ENCODE measurements at regions not wholly inside any gene's neighbourhood (a gene's known extent, or its start where the extent isn't known, plus 50 kb on each side); places are given as distances from the start of the nearest gene placed in this dataset.

DNA sequence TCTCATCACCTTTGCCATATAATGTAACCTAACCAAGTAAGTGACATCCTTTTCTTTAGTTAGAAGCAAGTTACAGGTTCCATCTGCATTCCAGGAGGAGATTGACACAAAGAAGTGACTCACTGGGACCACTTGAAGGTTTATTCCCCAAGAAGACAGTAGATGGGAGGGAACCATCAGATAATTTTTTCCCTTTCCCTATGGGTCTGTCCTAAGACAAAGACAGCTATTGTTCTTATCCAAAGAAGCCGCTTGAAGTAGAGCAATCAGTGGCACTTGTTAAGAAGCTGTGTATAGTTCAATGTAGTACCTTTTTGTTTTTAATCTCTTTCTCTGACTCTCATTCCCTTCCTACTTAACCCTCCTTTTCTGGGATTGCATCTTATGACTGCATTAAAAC is 139.9 kb upstream of the B3GALT2 start:
- no peaks in the 10 kb centered on the region for H3K36me3 ChIP-seq (ENCODE audit: control insufficient read depth, insufficient read depth, low read length)
- WGBS (ENCODE audit: insufficient coverage) = no CpG with 5 or more reads among the region's 1 CpG
- no peaks in the 10 kb centered on the region for H3K27me3 ChIP-seq (ENCODE audit: control insufficient read depth, insufficient read depth, low read length)
- Mint-ChIP-seq H3K36me3 (no peaks in the 10 kb centered on the region), H3K27ac (no peak overlapping the region), H3K9me3 (peaks cover 2 to 11% of the 10 kb centered on the region in 2 donors), H3K4me3 (no peak overlapping the region), H3K4me1 (no peaks in the 10 kb centered on the region), H3K27me3 (ENCODE audit: low read depth in 2 of 2) (no peaks in the 10 kb centered on the region)
- no peaks in the 10 kb centered on the region for H3K4me1 ChIP-seq (ENCODE audit: control insufficient read depth, insufficient read depth, low read length)
- H3K4me3 ChIP-seq (ENCODE audit: low read length) = no peak overlapping the region
- no peak overlapping the region for H3K27ac ChIP-seq (ENCODE audit: low read length)
- intact Hi-C loops (cut with micrococcal nuclease) = no loop called here
- TF ChIP-seq, protein P1, sequence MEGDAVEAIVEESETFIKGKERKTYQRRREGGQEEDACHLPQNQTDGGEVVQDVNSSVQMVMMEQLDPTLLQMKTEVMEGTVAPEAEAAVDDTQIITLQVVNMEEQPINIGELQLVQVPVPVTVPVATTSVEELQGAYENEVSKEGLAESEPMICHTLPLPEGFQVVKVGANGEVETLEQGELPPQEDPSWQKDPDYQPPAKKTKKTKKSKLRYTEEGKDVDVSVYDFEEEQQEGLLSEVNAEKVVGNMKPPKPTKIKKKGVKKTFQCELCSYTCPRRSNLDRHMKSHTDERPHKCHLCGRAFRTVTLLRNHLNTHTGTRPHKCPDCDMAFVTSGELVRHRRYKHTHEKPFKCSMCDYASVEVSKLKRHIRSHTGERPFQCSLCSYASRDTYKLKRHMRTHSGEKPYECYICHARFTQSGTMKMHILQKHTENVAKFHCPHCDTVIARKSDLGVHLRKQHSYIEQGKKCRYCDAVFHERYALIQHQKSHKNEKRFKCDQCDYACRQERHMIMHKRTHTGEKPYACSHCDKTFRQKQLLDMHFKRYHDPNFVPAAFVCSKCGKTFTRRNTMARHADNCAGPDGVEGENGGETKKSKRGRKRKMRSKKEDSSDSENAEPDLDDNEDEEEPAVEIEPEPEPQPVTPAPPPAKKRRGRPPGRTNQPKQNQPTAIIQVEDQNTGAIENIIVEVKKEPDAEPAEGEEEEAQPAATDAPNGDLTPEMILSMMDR (IDR thresholded peaks at IDR 0.05) = no peak
- no peak for DNase-seq
- peaks cover 5% of the 10 kb centered on the region for H3K9me3 ChIP-seq (ENCODE audit: control insufficient read depth, insufficient read depth, low read length)
- no peak for ATAC-seq

DNA sequence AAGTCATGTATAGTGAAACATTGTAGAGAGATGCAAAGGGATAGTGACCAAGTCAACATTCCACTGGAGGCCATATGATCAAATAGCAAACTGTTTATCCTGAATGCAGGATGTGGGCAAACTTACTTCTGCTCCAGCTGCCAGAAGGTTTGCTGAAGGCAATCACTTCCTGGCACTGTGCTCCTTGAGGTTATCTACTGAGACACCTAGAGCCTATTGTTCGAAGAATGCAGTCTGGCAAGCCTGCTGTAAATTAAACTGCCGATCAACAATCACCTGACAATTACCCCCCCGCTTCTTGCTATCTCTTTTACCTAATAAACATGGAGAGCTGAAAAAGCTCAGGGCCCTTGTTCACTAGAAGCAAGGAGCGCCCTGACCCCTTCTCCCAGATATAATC is 139.4 kb upstream of the B3GALT2 start:
- Mint-ChIP-seq H3K4me3 (no peak overlapping the region), H3K27me3 (ENCODE audit: low read depth in 2 of 2) (no peaks in the 10 kb centered on the region), H3K9me3 (peaks cover 3 to 9% of the 10 kb centered on the region in 2 donors), H3K36me3 (no peaks in the 10 kb centered on the region), H3K27ac (no peak overlapping the region), H3K4me1 (no peaks in the 10 kb centered on the region)
- WGBS (ENCODE audit: insufficient coverage) = 96% methylated on average over 4 of the region's 4 CpGs
- Histone ChIP-seq H3K4me1 (ENCODE audit: control insufficient read depth, insufficient read depth, low read length) (no peaks in the 10 kb centered on the region), H3K9me3 (ENCODE audit: control insufficient read depth, insufficient read depth, low read length) (peaks cover 2% of the 10 kb centered on the region), H3K36me3 (ENCODE audit: control insufficient read depth, insufficient read depth, low read length) (no peaks in the 10 kb centered on the region), H3K27me3 (ENCODE audit: control insufficient read depth, insufficient read depth, low read length) (no peaks in the 10 kb centered on the region), H3K27ac (ENCODE audit: low read length) (no peak overlapping the region), H3K4me3 (ENCODE audit: low read length) (no peak overlapping the region)
- TF ChIP-seq, protein P1 (IDR thresholded peaks at IDR 0.05) = no peak
- ATAC-seq (no peak), DNase-seq (no peak)
- intact Hi-C loops (cut with micrococcal nuclease) = no loop called here

DNA sequence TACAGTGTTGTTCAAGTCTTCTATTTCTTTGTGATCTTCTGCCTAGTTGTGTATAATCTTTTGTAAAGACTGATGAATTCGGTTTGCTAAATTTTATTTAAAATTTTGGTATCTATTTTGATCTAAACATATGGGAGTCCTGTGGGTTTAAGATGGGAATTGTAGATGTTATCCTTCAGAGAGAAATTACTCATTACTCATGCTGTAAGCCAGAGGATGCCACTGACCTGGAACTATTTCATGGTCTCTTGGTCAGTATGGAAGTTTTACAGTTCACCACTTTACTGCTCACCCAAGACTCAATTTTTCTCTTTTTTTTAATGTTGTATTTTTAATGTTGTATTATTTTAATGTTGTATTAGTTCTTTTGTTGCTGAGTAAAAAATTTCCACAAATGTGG is 138.6 kb upstream of the B3GALT2 start:
- Histone ChIP-seq H3K36me3 (ENCODE audit: control insufficient read depth, insufficient read depth, low read length) (no peaks in the 10 kb centered on the region), H3K4me3 (ENCODE audit: low read length) (no peak overlapping the region), H3K27ac (ENCODE audit: low read length) (no peak overlapping the region), H3K4me1 (ENCODE audit: control insufficient read depth, insufficient read depth, low read length) (no peaks in the 10 kb centered on the region), H3K9me3 (ENCODE audit: control insufficient read depth, insufficient read depth, low read length) (peaks cover 2% of the 10 kb centered on the region), H3K27me3 (ENCODE audit: control insufficient read depth, insufficient read depth, low read length) (no peaks in the 10 kb centered on the region)
- H3K36me3 Mint-ChIP-seq = no peaks in the 10 kb centered on the region
- H3K27me3 Mint-ChIP-seq (ENCODE audit: low read depth in 2 of 2) = no peaks in the 10 kb centered on the region
- intact Hi-C loops (cut with micrococcal nuclease) = no loop called here
- H3K27ac Mint-ChIP-seq = no peak overlapping the region
- DNase-seq (no peak), ATAC-seq (no peak)
- no peak overlapping the region for H3K4me3 Mint-ChIP-seq
- WGBS (ENCODE audit: insufficient coverage) = no CpG with 5 or more reads among the region's 1 CpG
- no peaks in the 10 kb centered on the region for H3K4me1 Mint-ChIP-seq
- H3K9me3 Mint-ChIP-seq = peaks cover 5 to 6% of the 10 kb centered on the region in 2 donors
- TF ChIP-seq, protein P1 (IDR thresholded peaks at IDR 0.05) = no peak

DNA sequence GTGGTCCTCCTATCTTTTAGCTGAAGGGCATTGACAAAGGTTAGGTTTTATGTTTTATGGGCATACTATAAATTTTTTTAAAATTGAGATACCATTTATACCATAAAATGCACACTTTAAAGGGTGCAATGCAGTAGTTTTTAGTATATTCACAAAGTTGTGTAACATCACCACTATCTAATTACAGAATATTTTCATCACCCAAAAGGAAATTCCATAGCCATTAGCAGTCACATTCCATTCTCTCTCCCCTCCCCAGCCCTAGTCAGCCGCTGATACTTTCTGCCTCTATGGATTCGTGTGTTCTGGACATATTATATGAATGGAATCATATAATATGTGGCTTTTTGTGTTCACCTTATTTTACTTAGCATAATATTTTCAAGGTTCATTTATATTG is 135.8 kb upstream of the B3GALT2 start:
- DNase-seq = no peak
- no peak for ATAC-seq
- Histone ChIP-seq H3K9me3 (ENCODE audit: control insufficient read depth, insufficient read depth, low read length) (no peaks in the 10 kb centered on the region), H3K36me3 (ENCODE audit: control insufficient read depth, insufficient read depth, low read length) (no peaks in the 10 kb centered on the region), H3K4me1 (ENCODE audit: control insufficient read depth, insufficient read depth, low read length) (no peaks in the 10 kb centered on the region), H3K4me3 (ENCODE audit: low read length) (no peak overlapping the region), H3K27me3 (ENCODE audit: control insufficient read depth, insufficient read depth, low read length) (no peaks in the 10 kb centered on the region), H3K27ac (ENCODE audit: low read length) (no peak overlapping the region)
- WGBS (ENCODE audit: insufficient coverage) = no CpG with 5 or more reads among the region's 2 CpGs
- no peaks in the 10 kb centered on the region for H3K27me3 Mint-ChIP-seq (ENCODE audit: low read depth in 2 of 2)
- no peaks in the 10 kb centered on the region for H3K36me3 Mint-ChIP-seq
- no peak overlapping the region for H3K27ac Mint-ChIP-seq
- peaks cover 0 to 6% of the 10 kb centered on the region in 2 donors for H3K9me3 Mint-ChIP-seq
- no peak overlapping the region for H3K4me3 Mint-ChIP-seq
- intact Hi-C loops (cut with micrococcal nuclease) = no loop called here
- TF ChIP-seq, protein P1 (IDR thresholded peaks at IDR 0.05) = no peak
- H3K4me1 Mint-ChIP-seq = no peaks in the 10 kb centered on the region

All from natural killer cell (primary cell).